H1 (cell line): ENCODE measurements at regions not wholly inside any gene's neighbourhood (a gene's known extent, or its start where the extent isn't known, plus 50 kb on each side); places are given as distances from the start of the nearest gene placed in this dataset.

Experiments used
- CTCF ChIA-PET: fragments of 300-600 bp; sonication (Branson Sonifier 250); formaldehyde crosslinking; loops from one replicate; lab custom pipeline; 2021; ENCODE audit not compliant: partially characterized antibody; lab: Charles Lee
- POLR2A ChIA-PET: fragments of 300-600 bp; sonication (Branson Sonifier 250); formaldehyde crosslinking; loops from one replicate; lab custom pipeline; 2021; ENCODE audit warnings: inconsistent platforms; ENCODE audit not compliant: partially characterized antibody; lab: Charles Lee
- DNase-seq, 2 experiments: peaks; one replicate each; pipeline versions ENCODE4 v3.0.0 to v3.0.0-alpha.2; 2010 to 2022; ENCODE audit warnings: low spot score in 2 of 2, low read depth in 1 of 2, mixed read lengths in 1 of 2
- FAIRE-seq: peaks from 2 replicates; lab custom pipeline; 2011; peaks lifted over from hg19 to GRCh38; lab: Jason Lieb, UNC
- H2AFZ ChIP-seq: 2 replicates; pipeline ENCODE4 v1.8.1; 2012; ENCODE audit warnings: low read length, inconsistent platforms
- H2AK5ac ChIP-seq: 2 replicates; pipeline ENCODE4 v1.6.1; 2013; ENCODE audit warnings: low read depth, low read length
- H2BK120ac ChIP-seq: replicated peaks from 2 replicates; pipeline ENCODE3; 2013; ENCODE audit warnings: low read depth, low read length, inconsistent platforms
- H2BK12ac ChIP-seq: 2 replicates; pipeline ENCODE4 v1.6.1; 2013; ENCODE audit warnings: low read depth, low read length
- H2BK15ac ChIP-seq: 2 replicates; pipeline ENCODE4 v1.6.1; 2013; ENCODE audit warnings: low read length
- H2BK20ac ChIP-seq: 2 replicates; pipeline ENCODE4 v1.6.1; 2013; ENCODE audit warnings: low read length
- H2BK5ac ChIP-seq: 2 replicates; pipeline ENCODE4 v1.6.1; 2013; ENCODE audit warnings: low read depth, low read length
- H3K14ac ChIP-seq: 2 replicates; pipeline ENCODE4 v1.6.1; 2013; ENCODE audit warnings: inconsistent platforms; ENCODE audit not compliant: insufficient read length
- H3K18ac ChIP-seq: 2 replicates; pipeline ENCODE4 v1.6.1; 2013; ENCODE audit warnings: low read length; ENCODE audit errors: extremely low read depth
- H3K23ac ChIP-seq: 2 replicates; pipeline ENCODE4 v1.6.1; 2013; ENCODE audit warnings: inconsistent platforms; ENCODE audit not compliant: insufficient read length
- H3K23me2 ChIP-seq: 2 replicates; pipeline ENCODE4 v1.6.1; 2013; ENCODE audit warnings: low read depth, low read length
- H3K27ac ChIP-seq: 2 replicates; pipeline ENCODE4 v1.6.1; 2011; ENCODE audit warnings: low read depth, low read length, inconsistent platforms
- H3K27me3 ChIP-seq, 4 experiments: replicated peaks in 1 of 4; 1 replicate in 1 of 4; 2 replicates in 3 of 4; pipeline versions ENCODE4 v1.6.1 to v1.8.1; 2011 to 2013; ENCODE audit warnings: low read length in 3 of 4, mild to moderate bottlenecking in 3 of 4, inconsistent platforms in 2 of 4, mixed read lengths in 2 of 4, moderate library complexity in 1 of 4; ENCODE audit not compliant: control insufficient read depth in 3 of 4, insufficient read depth in 3 of 4; ENCODE audit errors: extremely low read depth in 1 of 4
- H3K36me3 ChIP-seq, 4 experiments: 2 replicates each; pipeline versions ENCODE4 v1.6.1 to v1.8.1; 2011 to 2013; ENCODE audit warnings: mild to moderate bottlenecking in 4 of 4, low read length in 3 of 4, moderate library complexity in 2 of 4, control low read depth in 1 of 4, inconsistent platforms in 1 of 4; ENCODE audit not compliant: insufficient read depth in 4 of 4, control insufficient read depth in 2 of 4
- H3K4ac ChIP-seq: replicated peaks from 2 replicates; pipeline ENCODE3; 2013; ENCODE audit warnings: low read length, low read depth, mixed read lengths, inconsistent platforms; ENCODE audit not compliant: insufficient read length
- H3K4me1 ChIP-seq, 4 experiments: replicated peaks in 1 of 4; 1 replicate in 1 of 4; 2 replicates in 3 of 4; pipeline versions ENCODE4 v1.6.1 to v1.8.1; 2011 to 2013; ENCODE audit warnings: low read length in 3 of 4, inconsistent platforms in 2 of 4, mixed read lengths in 1 of 4; ENCODE audit not compliant: insufficient read depth in 4 of 4, control insufficient read depth in 3 of 4
- H3K4me2 ChIP-seq, 2 experiments: 2 replicates each; pipeline versions ENCODE4 v1.6.1 to v1.8.1; 2011 to 2013; ENCODE audit warnings: low read depth in 2 of 2, low read length in 2 of 2, control low read depth in 1 of 2, inconsistent platforms in 1 of 2, mild to moderate bottlenecking in 1 of 2; ENCODE audit not compliant: insufficient read depth in 1 of 2
- H3K4me3 ChIP-seq, 4 experiments: fragments of 200-600, 300-600 bp in 1 of 4; sonication (generic), shearing (Covaris generic), sonication (Bioruptor Twin) in 1 of 4; 2 replicates each; pipeline versions ENCODE4 v1.5.1 to v1.8.1; 2011 to 2016; ENCODE audit warnings: low read length in 4 of 4, low read depth in 3 of 4, control low read depth in 2 of 4, inconsistent platforms in 2 of 4, mild to moderate bottlenecking in 2 of 4, mixed read lengths in 1 of 4, moderate library complexity in 1 of 4; ENCODE audit not compliant: insufficient read depth in 2 of 4; ENCODE audit errors: extremely low read depth in 1 of 4
- H3K56ac ChIP-seq: replicated peaks from 2 replicates; pipeline ENCODE3; 2013; ENCODE audit warnings: low read depth, mild to moderate bottlenecking, mixed read lengths, low read length, inconsistent platforms; ENCODE audit not compliant: insufficient read length
- H3K79me1 ChIP-seq: 2 replicates; pipeline ENCODE4 v1.6.1; 2013; ENCODE audit warnings: low read depth, low read length, control low read depth
- H3K79me2 ChIP-seq, 2 experiments: 2 replicates each; pipeline versions ENCODE4 v1.6.1 to v1.8.1; 2012 to 2013; ENCODE audit warnings: low read length in 2 of 2, mild to moderate bottlenecking in 2 of 2, inconsistent platforms in 1 of 2; ENCODE audit not compliant: insufficient read depth in 2 of 2, control insufficient read depth in 1 of 2
- H3K9ac ChIP-seq, 4 experiments: replicated peaks in 1 of 4; 1 replicate in 1 of 4; 2 replicates in 3 of 4; pipeline versions ENCODE4 v1.6.1 to v1.8.1; 2011 to 2013; ENCODE audit warnings: low read depth in 3 of 4, low read length in 3 of 4, control low read depth in 2 of 4, mild to moderate bottlenecking in 2 of 4, moderate library complexity in 2 of 4, inconsistent platforms in 1 of 4; ENCODE audit errors: extremely low read depth in 1 of 4
- H3K9me3 ChIP-seq, 2 experiments: 2 replicates each; pipeline versions ENCODE4 v1.6.1 to v1.8.1; 2012 to 2013; ENCODE audit warnings: mild to moderate bottlenecking in 2 of 2, moderate library complexity in 2 of 2, control low read depth in 1 of 2, inconsistent platforms in 1 of 2, low read depth in 1 of 2, low read length in 1 of 2, mixed read lengths in 1 of 2; ENCODE audit not compliant: insufficient read depth in 2 of 2
- H4K20me1 ChIP-seq, 2 experiments: replicated peaks in 1 of 2; 2 replicates each; pipeline versions ENCODE3 to v1.8.1; 2011 to 2013; ENCODE audit warnings: inconsistent platforms in 2 of 2, low read length in 2 of 2, mild to moderate bottlenecking in 1 of 2; ENCODE audit not compliant: insufficient read depth in 2 of 2, control insufficient read depth in 1 of 2
- H4K5ac ChIP-seq: 2 replicates; pipeline ENCODE4 v1.6.1; 2013; ENCODE audit warnings: low read length, low read depth, mixed read lengths, inconsistent platforms; ENCODE audit not compliant: insufficient read length
- H4K8ac ChIP-seq: 2 replicates; pipeline ENCODE4 v1.8.0; 2013; ENCODE audit warnings: mild to moderate bottlenecking, moderate library complexity, low read length, inconsistent platforms; ENCODE audit not compliant: insufficient read depth; ENCODE audit errors: extremely low read depth
- H4K91ac ChIP-seq: replicated peaks from 2 replicates; pipeline ENCODE3; 2013; ENCODE audit warnings: low read length, mixed read lengths, inconsistent platforms; ENCODE audit not compliant: insufficient read length
- CTBP2 ChIP-seq: IDR thresholded peaks from 2 replicates; pipeline ENCODE4 v1.7.0; 2011; ENCODE audit warnings: borderline replicate concordance, mild to moderate bottlenecking, moderate library complexity, mixed read lengths, low read length; ENCODE audit not compliant: insufficient read depth, insufficient read length
- EGR1 ChIP-seq: IDR thresholded peaks from 2 replicates; pipeline ENCODE4 v1.6.1; 2011; ENCODE audit warnings: low read depth, low read length, borderline replicate concordance
- JUND ChIP-seq: IDR thresholded peaks from 2 replicates; pipeline ENCODE4 v1.6.1; 2011; ENCODE audit warnings: mild to moderate bottlenecking, improper control_type of control experiment, low read length
- SAP30 ChIP-seq: fragments of 300-600 bp; sonication (generic); IDR thresholded peaks from 2 replicates; pipeline ENCODE4 v1.7.1; 2012; ENCODE audit warnings: low read length, moderate library complexity, mild to moderate bottlenecking, inconsistent platforms; ENCODE audit not compliant: insufficient read depth, insufficient replicate concordance
- SIRT6 ChIP-seq: IDR thresholded peaks from one replicate; pipeline ENCODE4 v1.7.1; 2012; ENCODE audit warnings: low read length, inconsistent platforms
- WGBS, 2 experiments: shearing (Covaris generic) in 1 of 2; methylation state at CpG; one replicate each; pipeline versions ENCODE4 v1.1.6 to v1.1.7; 2013 to 2015; ENCODE audit warnings: low lambda C conversion rate in 2 of 2, mixed read lengths in 2 of 2, inconsistent platforms in 1 of 2, low coverage in 1 of 2, missing lambda C conversion rate in 1 of 2; ENCODE audit not compliant: insufficient replicate concordance in 2 of 2, insufficient coverage in 1 of 2, insufficient read length in 1 of 2; ENCODE audit errors: extremely low coverage in 1 of 2, missing lambda C conversion rate in 1 of 2; 5-methylcytosine and 5-hydroxymethylcytosine counted together

DNA sequence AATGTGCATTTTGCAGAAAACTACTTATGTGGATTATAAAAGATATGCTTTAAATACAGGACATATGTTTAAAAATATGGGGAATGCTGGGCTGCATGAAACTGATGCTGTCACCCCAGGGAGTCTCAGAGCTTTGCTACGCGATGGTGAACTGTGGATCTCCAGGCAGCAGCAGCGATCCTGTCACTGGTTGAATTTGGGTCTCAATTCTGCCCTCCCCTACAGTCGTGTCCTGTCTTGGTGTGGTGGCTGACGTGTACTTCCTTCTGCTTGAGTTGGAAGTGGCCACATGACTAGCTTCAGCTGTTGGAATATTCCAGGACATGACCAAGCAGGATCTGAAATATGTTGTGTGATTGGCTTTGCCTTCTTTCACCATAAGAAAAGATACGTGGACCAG is 222.9 kb upstream of the AJAP1 start:
- Histone ChIP-seq H3K27me3 (peaks cover 0 to 2% (median 0%) of the 10 kb centered on the region in 4 experiments; a peak in 1 of 7 replicates), H3K23me2 (peaks cover 2% of the 10 kb centered on the region), H3K9ac (no peak overlapping the region), H2BK12ac (no peak overlapping the region), H3K14ac (no peak overlapping the region), H3K23ac (no peak overlapping the region), H3K4me1 (no peaks in the 10 kb centered on the region; a peak in 1 of 7 replicates), H2BK20ac (no peak overlapping the region), H3K4ac (no peak overlapping the region), H4K5ac (no peak overlapping the region), H2BK5ac (no peak overlapping the region), H2BK120ac (no peak overlapping the region), H3K18ac (no peak overlapping the region), H2BK15ac (no peak overlapping the region), H3K56ac (no peak overlapping the region), H3K79me2 (no peaks in the 10 kb centered on the region), H3K79me1 (no peaks in the 10 kb centered on the region), H3K4me3 (no peak overlapping the region), H3K4me2 (no peak overlapping the region), H4K20me1 (peaks cover 0 to 2% of the 10 kb centered on the region in 2 experiments), H3K36me3 (no peaks in the 10 kb centered on the region), H4K8ac (no peak overlapping the region), H2AK5ac (no peak overlapping the region), H3K9me3 (peaks cover 8 to 47% of the 10 kb centered on the region in 2 experiments; a peak in 2 of 4 replicates), H2AFZ (no peak overlapping the region), H4K91ac (no peak overlapping the region), H3K27ac (no peak overlapping the region)
- WGBS, 2 experiments = 94% methylated on average over 6 of the region's 6 CpGs; no CpG with 5 or more reads in 1 of the 2 experiments
- ChIA-PET CTCF (no interaction called here), POLR2A (no interaction called here)
- TF ChIP-seq CTBP2 = no peak
- TF ChIP-seq JUND = no peak
- no peak for TF ChIP-seq EGR1
- TF ChIP-seq SIRT6 = no peak
- no peak for TF ChIP-seq SAP30
- DNase-seq (no peak), FAIRE-seq (no peak)
